ENCODE measurements at regions not wholly inside any gene's neighbourhood (a gene's known extent, or its start where the extent isn't known, plus 50 kb on each side); places are given as distances from the start of the nearest gene placed in this dataset.
"Not testable (repeated sequence)": the region's sequence is repeated elsewhere in the genome, so short reads cannot be mapped to it uniquely, and the experiment has no call there.

- no peak for DNase-seq
These were observed 150.5 kb upstream of the LPP start for GRCh38 chr3:188003188-188004171.

- DNase-seq, result no peak
These were observed 147.1 kb upstream of the LPP start for GRCh38 chr3:188006726-188007393.

GRCh38 chr3:188007897-188008296 is 146.1 kb upstream of the LPP start:
- no peak for DNase-seq

- DNase-seq, result no peak
These were observed 145.3 kb upstream of the LPP start for GRCh38 chr3:188008582-188009213.

GRCh38 chr3:188010478-188010877 is 143.5 kb upstream of the LPP start:
- DNase-seq, result no peak

- DNase-seq, result no peak
These were observed 134.2 kb upstream of the LPP start for GRCh38 chr3:188019727-188020126.

- no peak for DNase-seq
These were observed 132.9 kb upstream of the LPP start for GRCh38 chr3:188021041-188021440.

GRCh38 chr3:188021502-188022040 is 132.4 kb upstream of the LPP start:
- DNase-seq, result no peak

GRCh38 chr3:188022902-188023301 is 131.1 kb upstream of the LPP start:
- DNase-seq, result not testable (repeated sequence)

GRCh38 chr3:188025555-188025954 is 128.4 kb upstream of the LPP start:
- no peak for DNase-seq

- DNase-seq, result no peak
These were observed 127.6 kb upstream of the LPP start for GRCh38 chr3:188026191-188026968.

GRCh38 chr3:188031121-188031520 is 122.8 kb upstream of the LPP start:
- DNase-seq, result no peak

GRCh38 chr3:188034989-188035388 is 119.0 kb upstream of the LPP start:
- no peak for DNase-seq

- DNase-seq, result no peak
These were observed 117.4 kb upstream of the LPP start for GRCh38 chr3:188036375-188037194.

- no peak for DNase-seq
These were observed 116.7 kb upstream of the LPP start for GRCh38 chr3:188037195-188037718.

GRCh38 chr3:188037965-188038581 is 115.9 kb upstream of the LPP start:
- DNase-seq, result no peak

GRCh38 chr3:188041193-188041592 is 112.8 kb upstream of the LPP start:
- DNase-seq, result no peak

- DNase-seq, result no peak
These were observed 112.1 kb upstream of the LPP start for GRCh38 chr3:188041895-188042294.

- DNase-seq, result no peak
These were observed 111.5 kb upstream of the LPP start for GRCh38 chr3:188042466-188042865.

- no peak for DNase-seq
These were observed 110.1 kb upstream of the LPP start for GRCh38 chr3:188043891-188044290.

Measured in stimulated activated CD4-positive, alpha-beta T cell treated with anti-CD3 and anti-CD28 coated beads, Interleukin-4, amount 100 ng/mL, for 1 hour (primary cell).